ENCODE measurements at regions not wholly inside any gene's neighbourhood (a gene's known extent, or its start where the extent isn't known, plus 50 kb on each side); places are given as distances from the start of the nearest gene placed in this dataset.

DNA sequence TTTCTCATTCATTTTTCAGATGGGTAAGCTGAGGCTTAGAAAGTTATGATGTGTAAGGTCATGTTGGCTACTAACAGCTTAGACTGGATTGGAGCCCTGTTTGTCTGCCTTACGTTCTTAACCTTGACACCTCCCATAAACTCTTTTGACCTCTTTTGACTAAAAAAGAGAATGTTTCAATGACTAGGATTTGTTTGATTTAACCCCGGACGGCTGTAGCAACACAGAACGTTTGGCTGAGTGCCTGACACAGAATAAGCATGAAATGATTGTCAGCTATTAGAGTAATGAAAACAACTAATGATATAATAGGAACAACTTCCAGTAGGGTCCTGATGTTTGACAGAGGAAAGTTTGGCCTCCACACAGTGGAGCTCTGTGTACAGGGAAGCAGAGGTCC, 83.3 kb upstream of the PDZD8 start:
- no peak overlapping the region for H3K27ac ChIP-seq (ENCODE audit: low read depth in 1 of 2, low read length in 2 of 2)
- peaks cover 0 to 2% (median 0%) of the 10 kb centered on the region in 4 donors for H3K4me1 ChIP-seq (ENCODE audit: control insufficient read depth in 4 of 4, insufficient read depth in 4 of 4, low read length in 3 of 4)
- 29% methylated on average over 4 of the region's 4 CpGs for WGBS
- H3K4me3 ChIP-seq (ENCODE audit: low read depth in 1 of 3, low read length in 3 of 3): no peak overlapping the region
- no peak for TF ChIP-seq HNF4A (conservative IDR thresholded peaks at IDR 0.05)
- H3K9me3 ChIP-seq (ENCODE audit: control insufficient read depth in 4 of 4, low read length in 3 of 4): peaks cover 0 to 2% (median 0%) of the 10 kb centered on the region in 4 donors
- H3K9ac ChIP-seq (ENCODE audit: low read depth in 1 of 2, low read length in 2 of 2): no peak overlapping the region
- no peaks in the 10 kb centered on the region for H3K36me3 ChIP-seq (ENCODE audit: control insufficient read depth in 4 of 4, insufficient read depth in 3 of 4, low read depth in 1 of 4, low read length in 3 of 4)
- no peaks in the 10 kb centered on the region for H3K27me3 ChIP-seq (ENCODE audit: control insufficient read depth in 4 of 4, insufficient read depth in 4 of 4, low read length in 3 of 4)
- no peak for DNase-seq (ENCODE audit: low spot score)

DNA sequence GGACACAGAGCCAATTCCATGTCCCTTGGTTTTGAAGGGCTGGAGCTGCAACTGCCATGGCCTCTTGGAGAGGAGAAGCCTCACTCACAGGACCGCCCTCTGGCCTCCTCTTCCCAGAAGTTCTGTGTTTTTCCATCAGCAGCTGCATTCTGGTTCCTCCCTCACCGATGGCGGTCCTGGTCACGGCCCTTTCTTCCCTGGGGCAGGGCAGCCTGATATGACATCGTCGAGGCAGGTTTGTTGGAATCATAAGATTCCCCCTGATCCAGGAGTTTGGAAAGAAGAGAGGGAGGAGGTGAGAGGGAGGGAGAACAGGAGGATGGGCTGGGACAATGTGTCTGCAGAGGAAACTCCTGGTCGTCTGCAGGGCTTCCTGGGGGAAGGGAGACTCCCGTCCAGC, 82.7 kb upstream of the PDZD8 start:
- H3K36me3 ChIP-seq (ENCODE audit: control insufficient read depth in 4 of 4, insufficient read depth in 3 of 4, low read depth in 1 of 4, low read length in 3 of 4): no peaks in the 10 kb centered on the region
- H3K9me3 ChIP-seq (ENCODE audit: control insufficient read depth in 4 of 4, low read length in 3 of 4): no peaks in the 10 kb centered on the region
- TF ChIP-seq FOXA2 (IDR thresholded peaks at IDR 0.05) (no peak), RXRA (IDR thresholded peaks at IDR 0.05) (no peak), NR2F2 (IDR thresholded peaks at IDR 0.05) (no peak), SP1 (IDR thresholded peaks at IDR 0.05) (no peak), EGR1 (IDR thresholded peaks at IDR 0.05; ENCODE audit: low read depth in 2 of 2) (no peak), HNF4G (IDR thresholded peaks at IDR 0.05) (no peak), GABPA (IDR thresholded peaks at IDR 0.05 in 1 of 2, conservative IDR thresholded peaks at IDR 0.05 in 1 of 2) (no peak), RAD21 (IDR thresholded peaks at IDR 0.05) (no peak)
- TF ChIP-seq, protein P1, sequence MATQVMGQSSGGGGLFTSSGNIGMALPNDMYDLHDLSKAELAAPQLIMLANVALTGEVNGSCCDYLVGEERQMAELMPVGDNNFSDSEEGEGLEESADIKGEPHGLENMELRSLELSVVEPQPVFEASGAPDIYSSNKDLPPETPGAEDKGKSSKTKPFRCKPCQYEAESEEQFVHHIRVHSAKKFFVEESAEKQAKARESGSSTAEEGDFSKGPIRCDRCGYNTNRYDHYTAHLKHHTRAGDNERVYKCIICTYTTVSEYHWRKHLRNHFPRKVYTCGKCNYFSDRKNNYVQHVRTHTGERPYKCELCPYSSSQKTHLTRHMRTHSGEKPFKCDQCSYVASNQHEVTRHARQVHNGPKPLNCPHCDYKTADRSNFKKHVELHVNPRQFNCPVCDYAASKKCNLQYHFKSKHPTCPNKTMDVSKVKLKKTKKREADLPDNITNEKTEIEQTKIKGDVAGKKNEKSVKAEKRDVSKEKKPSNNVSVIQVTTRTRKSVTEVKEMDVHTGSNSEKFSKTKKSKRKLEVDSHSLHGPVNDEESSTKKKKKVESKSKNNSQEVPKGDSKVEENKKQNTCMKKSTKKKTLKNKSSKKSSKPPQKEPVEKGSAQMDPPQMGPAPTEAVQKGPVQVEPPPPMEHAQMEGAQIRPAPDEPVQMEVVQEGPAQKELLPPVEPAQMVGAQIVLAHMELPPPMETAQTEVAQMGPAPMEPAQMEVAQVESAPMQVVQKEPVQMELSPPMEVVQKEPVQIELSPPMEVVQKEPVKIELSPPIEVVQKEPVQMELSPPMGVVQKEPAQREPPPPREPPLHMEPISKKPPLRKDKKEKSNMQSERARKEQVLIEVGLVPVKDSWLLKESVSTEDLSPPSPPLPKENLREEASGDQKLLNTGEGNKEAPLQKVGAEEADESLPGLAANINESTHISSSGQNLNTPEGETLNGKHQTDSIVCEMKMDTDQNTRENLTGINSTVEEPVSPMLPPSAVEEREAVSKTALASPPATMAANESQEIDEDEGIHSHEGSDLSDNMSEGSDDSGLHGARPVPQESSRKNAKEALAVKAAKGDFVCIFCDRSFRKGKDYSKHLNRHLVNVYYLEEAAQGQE (IDR thresholded peaks at IDR 0.05): no peak
- TF ChIP-seq, protein P2, sequence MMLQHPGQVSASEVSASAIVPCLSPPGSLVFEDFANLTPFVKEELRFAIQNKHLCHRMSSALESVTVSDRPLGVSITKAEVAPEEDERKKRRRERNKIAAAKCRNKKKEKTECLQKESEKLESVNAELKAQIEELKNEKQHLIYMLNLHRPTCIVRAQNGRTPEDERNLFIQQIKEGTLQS (IDR thresholded peaks at IDR 0.05): no peak
- TF ChIP-seq, protein P3, sequence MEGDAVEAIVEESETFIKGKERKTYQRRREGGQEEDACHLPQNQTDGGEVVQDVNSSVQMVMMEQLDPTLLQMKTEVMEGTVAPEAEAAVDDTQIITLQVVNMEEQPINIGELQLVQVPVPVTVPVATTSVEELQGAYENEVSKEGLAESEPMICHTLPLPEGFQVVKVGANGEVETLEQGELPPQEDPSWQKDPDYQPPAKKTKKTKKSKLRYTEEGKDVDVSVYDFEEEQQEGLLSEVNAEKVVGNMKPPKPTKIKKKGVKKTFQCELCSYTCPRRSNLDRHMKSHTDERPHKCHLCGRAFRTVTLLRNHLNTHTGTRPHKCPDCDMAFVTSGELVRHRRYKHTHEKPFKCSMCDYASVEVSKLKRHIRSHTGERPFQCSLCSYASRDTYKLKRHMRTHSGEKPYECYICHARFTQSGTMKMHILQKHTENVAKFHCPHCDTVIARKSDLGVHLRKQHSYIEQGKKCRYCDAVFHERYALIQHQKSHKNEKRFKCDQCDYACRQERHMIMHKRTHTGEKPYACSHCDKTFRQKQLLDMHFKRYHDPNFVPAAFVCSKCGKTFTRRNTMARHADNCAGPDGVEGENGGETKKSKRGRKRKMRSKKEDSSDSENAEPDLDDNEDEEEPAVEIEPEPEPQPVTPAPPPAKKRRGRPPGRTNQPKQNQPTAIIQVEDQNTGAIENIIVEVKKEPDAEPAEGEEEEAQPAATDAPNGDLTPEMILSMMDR (IDR thresholded peaks at IDR 0.05; ENCODE audit: low read depth, low read length, missing input control): no peak
- no peaks in the 10 kb centered on the region for H3K27me3 ChIP-seq (ENCODE audit: control insufficient read depth in 4 of 4, insufficient read depth in 4 of 4, low read length in 3 of 4)
- H3K4me3 ChIP-seq (ENCODE audit: low read depth in 1 of 3, low read length in 3 of 3): no peak overlapping the region
- H3K4me1 ChIP-seq (ENCODE audit: control insufficient read depth in 4 of 4, insufficient read depth in 4 of 4, low read length in 3 of 4): peaks cover 0 to 2% (median 0%) of the 10 kb centered on the region in 4 donors
- no peak overlapping the region for H3K27ac ChIP-seq (ENCODE audit: low read depth in 1 of 2, low read length in 2 of 2)
- 83% methylated on average over 8 of the region's 8 CpGs for WGBS
- H3K9ac ChIP-seq (ENCODE audit: low read depth in 1 of 2, low read length in 2 of 2): no peak overlapping the region
- DNase-seq (ENCODE audit: low spot score): no peak

DNA sequence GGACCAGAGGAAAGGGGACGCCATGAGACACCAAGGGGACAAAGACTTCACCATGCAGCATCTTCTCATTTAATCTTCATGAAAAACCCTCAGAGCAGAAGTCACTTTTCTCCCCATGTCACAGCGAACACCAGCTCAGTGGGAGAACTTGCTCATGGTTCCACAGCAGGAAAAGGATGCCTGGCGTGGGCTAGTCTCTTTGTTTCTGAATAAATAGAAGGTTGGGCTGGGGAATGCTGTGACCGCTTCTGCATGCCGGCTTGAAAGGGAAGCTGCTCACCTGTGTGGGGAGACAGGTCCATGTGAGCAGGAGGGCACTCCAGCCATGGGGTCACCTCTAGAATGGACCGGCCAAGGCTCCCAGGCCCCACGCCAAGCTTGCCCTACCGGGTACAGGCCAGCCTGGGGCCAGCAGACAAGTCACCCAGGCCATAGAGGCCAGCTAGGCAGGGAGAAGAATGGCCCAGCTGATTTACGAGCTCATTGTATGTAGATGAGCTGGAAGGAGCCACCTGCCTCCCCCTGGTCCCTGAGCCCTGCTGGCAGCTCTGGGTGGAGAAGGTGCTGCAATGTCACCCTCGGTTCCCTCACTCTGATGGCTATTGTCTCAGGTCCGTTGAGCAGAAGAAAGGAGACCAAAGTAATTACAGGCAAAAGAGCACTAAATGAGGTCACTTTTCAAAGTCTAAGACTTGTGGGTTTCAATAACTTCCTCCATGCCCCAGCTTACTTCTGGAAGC, 82.0 kb upstream of the PDZD8 start:
- WGBS: 75% methylated on average over 11 of the region's 11 CpGs
- Histone ChIP-seq H3K36me3 (ENCODE audit: control insufficient read depth in 4 of 4, insufficient read depth in 3 of 4, low read depth in 1 of 4, low read length in 3 of 4) (no peaks in the 10 kb centered on the region), H3K27me3 (ENCODE audit: control insufficient read depth in 4 of 4, insufficient read depth in 4 of 4, low read length in 3 of 4) (no peaks in the 10 kb centered on the region), H3K4me3 (ENCODE audit: low read depth in 1 of 3, low read length in 3 of 3) (no peak overlapping the region), H3K9ac (ENCODE audit: low read depth in 1 of 2, low read length in 2 of 2) (no peak overlapping the region), H3K9me3 (ENCODE audit: control insufficient read depth in 4 of 4, low read length in 3 of 4) (no peaks in the 10 kb centered on the region), H3K27ac (ENCODE audit: low read depth in 1 of 2, low read length in 2 of 2) (no peak overlapping the region), H3K4me1 (ENCODE audit: control insufficient read depth in 4 of 4, insufficient read depth in 4 of 4, low read length in 3 of 4) (peaks cover 0 to 2% (median 0%) of the 10 kb centered on the region in 4 donors)
- DNase-seq (ENCODE audit: low spot score): no peak
- TF ChIP-seq NR2F2 (IDR thresholded peaks at IDR 0.05): no peak
- TF ChIP-seq, protein P2 (IDR thresholded peaks at IDR 0.05): no peak
- TF ChIP-seq MAX (IDR thresholded peaks at IDR 0.05): no peak
- TF ChIP-seq, protein P3 (IDR thresholded peaks at IDR 0.05; ENCODE audit: low read depth, low read length, missing input control): no peak
- no peak for TF ChIP-seq FOXA1 (IDR thresholded peaks at IDR 0.05)
- TF ChIP-seq HNF4G (IDR thresholded peaks at IDR 0.05): no peak
- no peak for TF ChIP-seq TAF1 (conservative IDR thresholded peaks at IDR 0.05)
- TF ChIP-seq, protein P4, sequence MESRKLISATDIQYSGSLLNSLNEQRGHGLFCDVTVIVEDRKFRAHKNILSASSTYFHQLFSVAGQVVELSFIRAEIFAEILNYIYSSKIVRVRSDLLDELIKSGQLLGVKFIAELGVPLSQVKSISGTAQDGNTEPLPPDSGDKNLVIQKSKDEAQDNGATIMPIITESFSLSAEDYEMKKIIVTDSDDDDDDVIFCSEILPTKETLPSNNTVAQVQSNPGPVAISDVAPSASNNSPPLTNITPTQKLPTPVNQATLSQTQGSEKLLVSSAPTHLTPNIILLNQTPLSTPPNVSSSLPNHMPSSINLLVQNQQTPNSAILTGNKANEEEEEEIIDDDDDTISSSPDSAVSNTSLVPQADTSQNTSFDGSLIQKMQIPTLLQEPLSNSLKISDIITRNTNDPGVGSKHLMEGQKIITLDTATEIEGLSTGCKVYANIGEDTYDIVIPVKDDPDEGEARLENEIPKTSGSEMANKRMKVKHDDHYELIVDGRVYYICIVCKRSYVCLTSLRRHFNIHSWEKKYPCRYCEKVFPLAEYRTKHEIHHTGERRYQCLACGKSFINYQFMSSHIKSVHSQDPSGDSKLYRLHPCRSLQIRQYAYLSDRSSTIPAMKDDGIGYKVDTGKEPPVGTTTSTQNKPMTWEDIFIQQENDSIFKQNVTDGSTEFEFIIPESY (IDR thresholded peaks at IDR 0.05): no peak
- TF ChIP-seq EGR1 (IDR thresholded peaks at IDR 0.05; ENCODE audit: low read depth in 2 of 2): no peak
- TF ChIP-seq GABPA (IDR thresholded peaks at IDR 0.05 in 1 of 2, conservative IDR thresholded peaks at IDR 0.05 in 1 of 2): no peak
